Activated naive CD4-positive, alpha-beta T cell treated with anti-CD3 and anti-CD28 coated beads, Interleukin-2, amount 50 U/mL, for 16 hours (primary cell): ENCODE measurements at regions not wholly inside any gene's neighbourhood (a gene's known extent, or its start where the extent isn't known, plus 50 kb on each side); places are given as distances from the start of the nearest gene placed in this dataset.
"Not testable (repeated sequence)": the region's sequence is repeated elsewhere in the genome, so short reads cannot be mapped to it uniquely, and the experiment has no call there.

Experiments
- DNase-seq: peaks from one replicate; pipeline ENCODE4 v3.0.0-alpha.2; 2020

- DNase-seq = no peak
Observed at GRCh38 chr20:52004715-52005114, 186.9 kb downstream of the ZFP64 start.

GRCh38 chr20:52004018-52004417, 187.6 kb downstream of the ZFP64 start:
- no peak for DNase-seq

- DNase-seq = no peak
Observed at GRCh38 chr20:52003415-52003814, 188.2 kb downstream of the ZFP64 start.

- no peak for DNase-seq
Observed at GRCh38 chr20:52001999-52002666, 189.4 kb downstream of the ZFP64 start.

GRCh38 chr20:51997281-51997936, 194.2 kb downstream of the ZFP64 start:
- DNase-seq = not testable (repeated sequence)

GRCh38 chr20:51995551-51995951, 193.2 kb upstream of the SALL4 start:
- DNase-seq = no peak

GRCh38 chr20:51994751-51995417, 192.6 kb upstream of the SALL4 start:
- no peak for DNase-seq

- no peak for DNase-seq
Observed at GRCh38 chr20:51987812-51988211, 185.5 kb upstream of the SALL4 start.

GRCh38 chr20:51985013-51985415, 182.7 kb upstream of the SALL4 start:
- no peak for DNase-seq

- no peak for DNase-seq
Observed at GRCh38 chr20:51980277-51980676, 178.0 kb upstream of the SALL4 start.

- no peak for DNase-seq
Observed at GRCh38 chr20:51979226-51979625, 176.9 kb upstream of the SALL4 start.

GRCh38 chr20:51978070-51978501, 175.8 kb upstream of the SALL4 start:
- no peak for DNase-seq

- no peak for DNase-seq
Observed at GRCh38 chr20:51972056-51972455, 169.7 kb upstream of the SALL4 start.

- DNase-seq = no peak
Observed at GRCh38 chr20:51970858-51971257, 168.5 kb upstream of the SALL4 start.

GRCh38 chr20:51969191-51969590, 166.9 kb upstream of the SALL4 start:
- no peak for DNase-seq

GRCh38 chr20:51968151-51968550, 165.8 kb upstream of the SALL4 start:
- DNase-seq = no peak

GRCh38 chr20:51966296-51966971, 164.1 kb upstream of the SALL4 start:
- no peak for DNase-seq

GRCh38 chr20:51961964-51962761, 159.8 kb upstream of the SALL4 start:
- no peak for DNase-seq

- no peak for DNase-seq
Observed at GRCh38 chr20:51960047-51960675, 157.8 kb upstream of the SALL4 start.

- no peak for DNase-seq
Observed at GRCh38 chr20:51959066-51959542, 156.8 kb upstream of the SALL4 start.

GRCh38 chr20:51958099-51959065, 156.1 kb upstream of the SALL4 start:
- DNase-seq = no peak
